NCI-H2107 treated with DMSO at 0.1 percent for 48 hours (cell line): ENCODE measurements at regions not wholly inside any gene's neighbourhood (a gene's known extent, or its start where the extent isn't known, plus 50 kb on each side); places are given as distances from the start of the nearest gene placed in this dataset.
"Not testable (repeated sequence)": the region's sequence is repeated elsewhere in the genome, so short reads cannot be mapped to it uniquely, and the experiment has no call there.

Experiments
- DNase-seq: peaks from one replicate; lab custom pipeline; 2025; ENCODE audit not compliant: unreplicated experiment; lab: John Stamatoyannopoulos, UW

DNA sequence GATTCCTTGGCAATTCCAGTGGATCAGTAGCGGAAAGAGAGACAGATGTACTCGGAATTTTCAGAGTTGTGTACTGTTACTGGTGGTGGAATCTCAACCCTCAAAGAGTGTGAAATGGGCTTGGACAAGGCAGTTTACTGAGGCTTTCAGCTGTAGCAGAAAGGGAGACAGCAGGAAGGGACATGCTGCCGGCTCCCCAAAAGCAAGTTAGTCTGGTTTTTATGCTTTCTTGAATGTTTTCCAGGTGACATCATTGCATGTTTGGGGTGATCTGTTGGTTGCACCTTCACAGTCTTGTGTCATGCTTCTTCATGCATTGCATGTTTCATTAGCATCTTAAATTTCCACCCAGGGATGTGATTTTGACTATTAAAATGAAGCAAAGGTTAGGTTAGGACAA, 1282.2 kb downstream of the ADGRL3 start:
- no peak for DNase-seq

DNA sequence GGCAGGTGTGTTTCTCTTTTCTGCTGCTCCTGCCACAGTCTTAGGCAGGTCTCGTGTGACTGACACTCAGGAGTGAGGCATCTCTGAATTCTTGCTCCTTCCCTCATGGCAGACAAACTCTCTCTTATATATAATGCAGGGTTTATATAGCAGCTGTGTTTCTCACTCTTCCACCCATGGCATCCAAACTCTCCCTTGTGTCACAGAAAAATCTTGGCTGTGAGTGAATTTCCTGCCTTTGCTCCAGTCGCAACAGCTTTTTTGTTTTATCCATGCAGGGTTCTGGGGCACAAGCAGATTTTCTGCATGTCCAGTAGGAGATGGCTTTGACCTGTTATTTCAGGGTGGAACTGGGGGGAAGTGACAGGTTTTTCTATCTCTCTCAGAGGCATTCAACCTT, 1275.5 kb downstream of the ADGRL3 start:
- no peak for DNase-seq

DNA sequence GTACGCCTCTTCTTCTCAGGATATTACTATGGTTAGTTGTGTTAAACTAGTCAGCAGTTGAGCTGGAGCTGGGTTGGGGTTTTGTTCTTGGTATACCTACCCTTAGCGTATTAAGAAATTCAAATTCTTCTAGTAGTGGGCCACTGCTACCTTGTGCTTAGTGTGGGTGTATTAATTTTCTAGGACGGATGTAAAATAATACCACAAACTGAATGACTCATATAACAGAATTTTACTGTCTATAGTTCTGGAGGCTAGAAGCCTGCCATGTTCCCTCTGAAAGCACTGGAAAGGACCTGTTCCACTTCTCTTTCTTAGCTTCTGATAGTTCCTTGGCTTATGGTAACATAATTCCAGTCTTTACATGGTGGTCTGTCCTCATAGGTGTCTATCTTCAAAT, 1274.7 kb downstream of the ADGRL3 start:
- DNase-seq, result no peak

DNA sequence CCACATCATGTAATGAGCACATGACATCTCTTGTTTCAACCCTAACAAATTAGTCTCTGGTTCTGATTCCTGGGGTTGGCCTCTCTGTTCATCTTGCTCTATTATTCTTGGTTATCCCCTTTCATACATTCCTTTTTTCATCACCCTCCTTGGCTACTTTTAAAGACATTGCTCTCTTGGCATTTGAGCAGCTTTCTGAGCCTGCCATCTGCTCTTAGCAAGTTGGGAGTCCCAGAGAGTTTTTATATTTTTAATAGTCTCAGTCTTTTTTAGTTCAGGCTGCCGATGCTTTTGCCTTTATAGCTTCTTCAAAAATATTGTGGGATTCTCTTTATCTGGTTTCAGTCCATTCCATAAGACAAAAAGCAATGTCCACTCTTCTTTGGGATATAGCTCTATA, 1270.9 kb downstream of the ADGRL3 start:
- DNase-seq, result no peak

DNA sequence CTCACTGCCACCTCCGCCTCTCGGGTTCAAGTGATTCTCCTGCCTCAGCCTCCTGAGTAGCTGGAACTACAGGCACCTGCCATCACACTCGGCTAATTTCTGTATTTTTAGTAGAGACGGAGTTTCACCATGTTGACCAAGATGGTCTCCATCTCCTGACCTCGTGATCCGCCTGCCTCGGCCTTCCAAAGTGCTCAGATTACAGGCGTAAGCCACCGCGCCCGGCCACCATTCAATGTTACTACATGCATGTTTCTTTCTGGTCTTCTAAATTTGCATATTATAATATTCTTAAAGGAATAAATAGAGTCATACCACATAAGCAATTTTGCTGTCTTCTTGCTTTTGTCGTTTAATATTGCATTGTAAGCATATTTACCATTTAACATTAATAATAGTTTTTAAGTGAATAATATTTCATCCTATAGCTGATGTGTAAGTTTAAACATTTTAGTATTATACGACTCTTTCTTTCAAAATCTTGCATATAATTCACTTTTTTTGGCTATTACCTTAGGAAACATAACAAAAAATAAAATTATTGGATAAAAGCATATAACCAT, 1270.4 kb downstream of the ADGRL3 start:
- no peak for DNase-seq

DNA sequence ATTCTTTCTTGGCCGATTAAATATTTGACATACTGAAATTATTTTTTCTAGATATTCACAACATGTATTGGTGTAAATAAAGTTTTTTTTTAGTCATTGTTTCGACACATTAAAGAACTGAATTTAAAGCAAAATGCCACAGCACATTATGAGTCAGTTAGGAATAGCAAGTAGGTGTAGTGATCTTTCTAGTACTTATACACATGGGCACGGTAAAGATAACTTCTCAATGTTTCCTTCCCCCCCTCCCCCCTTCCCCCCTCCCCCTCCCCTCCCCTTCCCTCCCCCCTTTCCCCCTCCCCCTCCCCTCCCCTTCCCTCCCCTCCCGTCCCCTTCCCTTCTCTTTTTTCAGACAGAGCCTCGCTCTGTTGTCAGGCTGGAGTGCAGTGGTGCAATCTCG, 1269.9 kb downstream of the ADGRL3 start:
- DNase-seq, result no peak

DNA sequence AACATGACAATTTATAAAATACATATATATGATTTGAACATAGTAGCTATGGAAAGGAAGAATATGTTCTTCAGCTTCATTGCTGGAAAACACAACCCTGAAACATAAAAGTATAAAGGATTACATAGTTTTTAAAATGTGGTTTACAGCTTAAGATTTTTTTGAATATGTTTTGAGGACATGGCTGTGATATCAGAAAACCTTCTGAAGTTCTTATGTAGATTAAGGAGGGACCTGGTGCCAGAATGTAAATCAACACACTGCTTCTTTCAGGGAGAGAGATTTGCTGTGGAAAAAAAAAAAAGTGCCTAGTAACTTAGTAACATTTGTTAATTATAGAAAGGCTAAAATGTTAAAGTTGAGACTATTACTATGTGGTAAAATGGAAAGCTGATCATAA, 1261.8 kb downstream of the ADGRL3 start:
- no peak for DNase-seq

DNA sequence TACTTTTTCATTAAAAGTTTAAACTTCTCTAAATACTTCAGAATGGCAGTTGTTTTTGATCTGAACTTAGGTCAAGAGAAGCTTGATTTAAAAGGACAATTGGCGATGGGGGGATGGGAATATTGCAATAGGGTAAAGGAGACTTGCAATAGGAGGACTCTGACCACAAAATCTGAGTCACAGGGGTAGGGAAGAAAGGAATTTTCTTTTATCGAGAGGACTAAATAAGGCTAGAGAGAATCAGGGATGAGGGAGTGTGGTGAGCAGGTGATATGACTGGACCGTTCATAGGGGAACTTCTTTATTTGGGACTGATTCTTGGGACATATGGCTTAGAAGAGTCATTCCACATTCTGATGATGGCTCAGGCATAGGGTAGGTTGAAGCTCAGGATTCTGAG, 1260.2 kb downstream of the ADGRL3 start:
- no peak for DNase-seq

DNA sequence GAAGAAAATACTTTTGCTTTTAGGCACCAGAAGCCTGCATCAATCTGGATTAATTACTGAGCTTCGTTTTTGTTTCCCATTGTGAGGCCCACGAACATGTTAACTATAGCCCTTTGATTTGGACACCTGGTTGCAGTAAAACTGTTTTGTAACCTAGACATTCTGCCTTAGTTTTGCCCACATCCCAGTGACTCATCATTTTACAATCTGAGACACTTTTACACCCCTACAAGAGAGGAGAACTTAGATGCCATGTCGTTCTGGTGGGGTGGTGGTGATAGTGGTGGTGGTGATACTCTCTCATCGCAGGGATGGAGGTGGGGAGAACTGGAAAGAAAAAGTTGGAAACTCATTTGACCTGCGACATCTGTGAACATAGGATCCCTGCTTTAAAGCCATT, 1257.2 kb downstream of the ADGRL3 start:
- DNase-seq, result no peak

DNA sequence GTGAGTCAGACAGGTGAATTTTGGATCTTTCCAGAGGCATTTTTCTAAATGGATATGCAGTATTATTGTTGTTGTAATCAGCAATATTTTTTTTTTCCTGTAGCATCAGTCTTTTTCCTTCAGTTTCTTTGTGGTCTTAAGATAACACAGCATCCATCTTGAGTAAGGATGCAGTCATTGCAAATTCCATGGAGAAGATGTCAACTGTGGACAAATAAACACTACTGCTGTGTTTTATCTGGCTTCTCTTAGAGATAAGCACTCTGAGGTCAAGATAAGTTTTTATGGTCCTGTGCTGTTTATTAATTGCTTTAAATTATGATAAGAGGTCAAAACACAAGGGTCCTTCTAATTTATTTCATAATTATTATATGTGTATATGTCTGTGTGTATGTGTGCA, 1255.7 kb downstream of the ADGRL3 start:
- DNase-seq, result no peak

DNA sequence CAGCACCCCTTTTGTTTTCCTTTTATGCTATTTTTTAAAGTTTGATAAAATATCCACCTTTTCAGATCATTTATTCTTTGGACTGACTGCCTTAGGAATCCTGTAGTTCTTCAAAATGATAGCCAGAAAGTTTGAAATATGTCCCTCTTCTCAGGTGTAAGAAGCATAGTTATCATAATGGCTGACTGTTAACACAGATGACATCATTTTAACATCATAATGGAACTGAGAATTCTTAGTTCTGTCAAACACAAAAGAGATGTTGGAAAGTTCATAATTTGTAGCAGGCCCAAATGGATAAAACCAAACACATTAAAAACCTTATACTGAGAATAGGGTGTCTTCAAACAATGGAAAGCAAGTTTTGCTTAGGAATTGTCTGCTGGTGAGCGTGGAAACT, 1254.4 kb downstream of the ADGRL3 start:
- no peak for DNase-seq

DNA sequence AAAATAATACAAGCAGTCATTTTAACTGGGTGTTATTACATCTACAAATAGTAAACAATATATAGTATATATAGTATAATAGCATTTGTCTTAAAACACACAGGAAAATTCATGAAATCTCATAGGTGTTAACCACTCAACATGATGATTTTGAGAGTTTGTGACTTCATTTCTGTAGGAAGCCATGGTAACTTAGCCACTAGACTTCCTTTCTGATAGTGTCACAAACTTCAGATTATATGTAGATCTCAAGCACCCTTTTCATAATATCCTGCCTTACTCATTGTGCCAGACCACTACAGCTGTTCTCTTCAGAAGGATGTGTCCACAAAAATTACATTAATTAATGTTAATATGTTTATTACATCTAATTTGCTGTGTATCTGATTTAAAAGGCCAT, 1250.6 kb downstream of the ADGRL3 start:
- no peak for DNase-seq

DNA sequence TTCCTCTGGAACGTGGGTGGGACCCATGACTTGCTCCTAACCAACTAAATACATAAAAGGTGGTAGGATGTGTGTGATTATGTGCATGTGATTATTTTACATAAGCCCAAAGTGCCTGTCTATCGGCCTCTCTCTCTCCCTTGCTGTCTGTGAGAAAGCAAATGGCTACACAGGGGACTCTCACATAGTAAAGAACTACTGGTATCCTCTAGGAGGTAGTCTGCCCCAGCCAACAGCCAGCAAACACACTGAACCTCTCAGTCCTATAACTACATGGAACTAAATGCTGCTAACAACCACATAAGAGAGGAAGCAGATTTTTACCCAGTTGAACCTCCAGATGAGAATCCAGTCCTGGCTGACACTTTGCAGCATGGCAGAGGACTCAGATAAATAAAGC, 1249.4 kb downstream of the ADGRL3 start:
- no peak for DNase-seq

DNA sequence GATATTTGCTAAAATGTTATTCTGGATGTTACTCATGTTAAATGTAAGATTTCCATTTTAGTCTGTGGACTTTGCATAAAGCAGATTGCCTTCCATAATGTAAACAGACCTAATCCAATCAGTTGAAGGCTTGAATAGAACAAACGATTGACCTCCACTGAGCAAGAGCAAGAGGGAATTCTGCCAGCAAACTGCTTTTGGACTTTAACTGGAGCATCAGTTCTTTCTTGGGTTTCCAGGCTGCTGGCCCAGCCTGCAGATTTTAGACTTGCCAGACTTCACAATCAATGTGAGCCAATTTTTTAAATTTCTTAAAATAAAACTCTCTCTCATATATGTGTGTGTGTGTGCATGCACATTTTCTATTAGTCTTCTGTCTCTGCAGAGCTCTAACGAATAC, 1248.8 kb downstream of the ADGRL3 start:
- DNase-seq, result no peak

DNA sequence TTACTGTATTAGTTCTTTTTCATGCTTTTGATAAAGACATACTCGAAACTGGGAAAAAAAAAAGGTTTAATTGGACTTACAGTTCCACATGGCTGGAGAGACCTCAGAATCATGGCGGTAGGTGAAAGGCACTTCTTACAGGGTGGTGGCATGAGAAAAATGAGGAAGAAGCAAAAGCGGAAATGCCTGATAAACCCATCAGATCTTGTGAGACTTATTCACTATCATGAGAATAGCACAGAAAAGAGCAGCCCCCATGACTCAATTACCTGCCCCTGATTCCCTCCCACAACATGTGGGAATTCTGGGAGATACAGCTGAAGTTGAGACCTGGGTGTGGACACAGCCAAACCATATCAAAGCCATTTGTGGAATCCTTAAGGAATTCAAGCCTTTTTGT, 1238.9 kb downstream of the ADGRL3 start:
- no peak for DNase-seq

DNA sequence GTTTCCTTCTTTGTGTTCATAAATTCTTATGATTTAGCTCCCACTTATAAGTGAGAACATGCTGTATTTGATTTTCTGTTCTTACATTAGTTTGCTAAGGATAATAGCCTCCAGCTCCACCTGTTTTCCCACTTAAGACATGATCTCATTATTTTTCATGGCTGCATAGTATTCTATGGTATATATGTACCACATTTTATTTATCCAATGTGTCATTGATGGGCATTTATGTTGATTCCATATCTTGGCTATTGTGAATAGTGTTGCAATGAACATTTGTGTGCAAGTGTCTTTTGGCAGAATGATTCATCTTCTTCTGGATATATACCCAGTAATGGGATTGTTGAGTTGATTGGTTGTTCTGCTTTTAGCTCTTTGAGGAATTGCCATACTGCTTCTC, 1234.8 kb downstream of the ADGRL3 start:
- no peak for DNase-seq

DNA sequence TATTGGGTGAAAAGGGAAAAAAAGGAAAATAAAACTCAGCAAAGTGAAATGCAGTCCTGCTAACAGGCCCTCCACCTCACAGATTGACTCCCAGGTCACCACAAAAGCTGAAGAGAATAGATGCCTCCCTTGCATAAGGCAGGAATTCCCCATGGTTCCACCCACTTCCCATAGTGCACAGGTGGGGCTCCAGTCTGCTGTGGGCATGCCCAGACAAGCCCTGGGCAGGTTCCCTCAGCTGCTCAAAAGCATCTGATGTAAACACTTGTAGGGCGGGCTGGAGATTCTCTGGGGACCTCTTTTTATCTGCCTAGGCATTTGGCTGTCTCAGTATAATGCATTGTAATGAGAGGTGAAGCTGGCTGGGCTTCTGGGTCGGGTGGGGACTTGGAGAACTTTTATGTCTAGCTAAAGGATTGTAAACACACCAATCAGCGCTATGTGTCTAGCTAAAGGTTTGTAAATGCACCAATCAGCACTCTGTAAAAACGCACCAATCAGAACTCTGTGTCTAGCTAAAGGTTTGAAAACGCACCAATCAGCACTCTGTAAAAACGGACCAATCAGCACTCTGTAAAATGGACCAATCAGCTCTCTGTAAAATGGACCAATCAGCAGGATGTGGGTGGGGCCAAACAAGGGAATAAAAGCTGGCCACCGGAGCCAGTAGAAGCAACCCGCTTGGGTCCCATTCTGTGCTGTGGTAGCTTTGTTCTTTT, 1231.5 kb downstream of the ADGRL3 start:
- DNase-seq, result not testable (repeated sequence)

DNA sequence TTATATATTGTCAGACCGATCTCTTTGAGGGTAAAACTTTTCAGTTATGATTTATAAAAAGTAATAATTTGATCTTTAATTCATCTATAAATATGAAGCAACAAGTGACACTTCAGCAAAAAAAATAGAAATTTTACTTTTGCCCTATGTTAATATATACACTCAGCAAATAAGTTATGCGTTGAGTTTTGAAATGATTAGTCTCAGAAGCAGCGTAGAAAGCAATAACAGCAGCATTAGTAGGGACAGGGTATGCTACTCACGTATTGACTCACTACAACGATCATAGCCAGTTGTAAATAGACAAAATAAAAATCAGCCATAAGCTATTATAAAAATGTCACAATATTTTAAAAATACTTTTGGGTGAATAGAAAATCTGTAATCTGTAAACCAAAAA, 1229.2 kb downstream of the ADGRL3 start:
- DNase-seq, result no peak

DNA sequence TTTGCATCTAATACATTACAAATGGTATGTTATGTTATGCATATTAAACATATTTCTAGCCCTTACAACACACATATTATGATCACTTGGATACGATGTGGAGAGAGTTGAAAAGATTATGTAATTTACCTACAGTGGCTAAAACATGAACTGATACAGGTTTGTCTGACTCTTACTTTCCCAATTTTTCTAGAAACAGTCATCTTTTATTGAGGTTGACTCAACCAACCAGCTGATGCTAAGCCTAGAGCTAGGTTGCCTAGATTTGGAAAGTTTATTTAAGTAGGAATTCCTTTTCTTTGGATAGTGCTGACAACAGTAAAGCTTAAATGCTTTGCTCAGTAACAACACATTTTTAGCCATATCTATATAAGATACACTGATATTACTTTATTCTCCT, 1215.1 kb downstream of the ADGRL3 start:
- DNase-seq, result no peak

DNA sequence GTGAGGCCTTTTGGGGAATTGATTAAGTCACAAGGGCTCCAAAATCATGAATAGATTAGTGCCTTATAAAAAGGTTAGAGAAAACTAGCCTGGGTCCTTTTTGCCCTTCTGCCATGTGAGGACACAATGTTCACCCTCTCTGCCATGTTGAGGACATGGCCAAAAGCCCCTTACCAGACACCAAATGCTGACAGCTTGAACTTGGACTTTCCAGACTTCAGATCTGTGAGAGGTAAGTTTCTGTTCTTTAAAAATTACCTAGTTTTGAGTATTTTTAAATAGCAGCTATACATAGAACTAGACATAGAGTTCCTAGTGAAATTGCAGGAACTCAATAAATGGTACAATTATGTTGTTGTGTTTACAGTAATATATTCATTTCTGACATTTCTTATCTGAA, 1214.4 kb downstream of the ADGRL3 start:
- DNase-seq, result no peak

DNA sequence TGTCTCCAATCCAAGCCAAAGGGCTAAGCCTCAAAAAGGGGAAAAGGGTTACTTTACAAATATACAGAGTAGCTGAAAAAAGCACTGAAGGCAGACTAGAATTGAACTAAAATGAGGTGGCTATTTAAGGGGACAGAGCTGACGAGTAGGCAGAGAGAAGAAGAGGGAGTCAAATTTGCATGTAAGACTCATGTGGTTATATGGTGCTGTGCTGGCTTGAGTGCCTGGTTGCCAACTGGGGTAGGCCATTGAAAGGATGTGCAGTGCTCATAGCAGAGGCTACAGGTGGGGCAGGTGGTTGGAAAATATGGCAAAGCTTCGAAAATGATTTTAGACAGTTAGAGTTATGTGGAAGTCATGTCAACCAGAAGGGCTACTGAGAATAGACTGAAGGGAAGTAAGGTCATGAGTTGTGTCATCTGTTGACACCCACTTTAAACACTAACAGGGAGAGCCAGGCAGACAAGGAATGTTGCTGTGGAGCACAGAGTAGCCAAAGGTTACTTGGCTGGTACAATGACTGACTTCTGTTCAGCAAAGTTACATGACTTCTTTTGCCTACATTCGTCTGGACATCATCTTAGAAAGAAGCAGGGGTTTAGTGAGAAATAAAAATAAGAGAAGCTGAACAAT, 1210.4 kb downstream of the ADGRL3 start:
- no peak for DNase-seq

DNA sequence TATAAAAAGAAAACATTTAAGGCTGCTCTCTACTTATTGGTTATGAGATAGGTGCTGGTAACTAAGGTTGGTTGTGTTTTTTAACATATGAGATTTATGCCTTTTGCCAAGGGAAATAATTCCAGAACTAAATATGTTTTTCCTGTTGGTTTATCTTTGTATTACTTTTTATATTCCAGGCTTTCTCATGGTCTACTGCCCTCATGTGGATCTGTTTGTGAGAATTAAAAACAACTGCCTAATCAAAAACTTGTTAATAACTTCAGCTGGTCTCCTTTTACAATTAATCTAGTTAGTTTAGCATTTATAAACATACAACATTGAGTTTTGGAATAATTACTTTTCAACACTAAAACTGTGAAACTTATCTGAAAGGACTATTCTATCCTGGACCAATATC, 1208.3 kb downstream of the ADGRL3 start:
- no peak for DNase-seq

DNA sequence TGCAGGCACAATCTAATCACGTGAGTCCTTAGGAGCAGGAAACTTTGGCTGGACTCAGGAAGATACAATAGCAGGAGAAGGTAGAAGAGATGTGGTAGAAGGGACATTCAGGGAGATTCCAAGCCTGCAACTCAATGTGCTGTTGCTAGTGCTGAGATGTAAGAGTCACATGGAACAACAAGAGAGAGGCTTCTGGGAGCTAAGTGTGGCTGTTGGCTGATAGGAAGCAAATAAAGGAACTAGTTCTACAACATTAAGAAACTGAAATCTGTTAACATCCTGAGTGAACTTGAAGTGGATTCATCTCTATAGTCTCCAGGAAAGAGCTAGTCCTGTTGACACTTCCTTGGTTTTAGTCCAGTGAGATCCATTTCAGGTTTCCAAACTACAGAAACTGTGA, 1207.4 kb downstream of the ADGRL3 start:
- DNase-seq, result no peak
